ENCODE measurements at regions not wholly inside any gene's neighbourhood (a gene's known extent, or its start where the extent isn't known, plus 50 kb on each side); places are given as distances from the start of the nearest gene placed in this dataset.

DNA sequence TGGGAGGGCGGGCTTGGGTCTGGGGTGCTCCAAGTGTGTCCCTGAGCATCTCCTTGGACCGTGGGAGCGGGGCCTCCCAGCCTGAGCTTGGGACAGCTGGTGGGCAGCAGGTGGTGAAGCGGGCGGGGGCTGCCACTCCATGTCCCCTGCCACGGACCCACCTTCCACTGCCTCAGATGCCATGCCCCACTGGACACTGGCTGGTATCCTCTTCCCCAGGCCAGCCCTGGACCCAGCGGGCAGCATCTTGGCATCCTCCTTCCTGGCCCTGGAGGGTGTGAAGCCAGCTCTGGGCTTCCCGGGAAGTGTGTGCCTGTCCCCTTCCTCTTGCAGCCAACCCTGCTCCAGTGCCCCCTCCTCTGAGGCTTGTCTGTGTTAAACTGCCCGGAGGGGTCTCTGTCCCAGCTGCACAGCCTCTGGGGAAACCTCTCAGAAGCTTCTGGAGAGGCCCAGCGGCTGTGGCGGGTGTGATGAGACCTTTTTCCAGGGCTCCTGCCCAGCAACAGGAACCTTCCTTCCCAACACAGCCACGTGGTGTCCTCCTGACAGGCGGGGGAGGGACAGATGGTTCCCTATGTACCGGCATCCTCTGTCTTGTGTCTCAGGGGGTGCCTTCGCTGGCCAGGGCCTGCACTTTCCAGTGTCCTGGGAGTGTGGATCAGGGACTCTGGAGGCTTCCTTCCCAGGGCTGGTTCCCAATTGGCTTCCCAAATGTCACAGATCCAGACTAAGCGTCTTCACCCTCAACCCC, 81.6 kb upstream of the DISP3 start:
- no peak overlapping the region for H3K4me3 ChIP-seq (replicated peaks in 1 of 3; ENCODE audit: insufficient read depth in 1 of 3, low read depth in 1 of 3, low read length in 3 of 3)
- TF ChIP-seq POLR2AphosphoS5 (IDR thresholded peaks at IDR 0.05; ENCODE audit: insufficient read depth, low read depth, low read length) = no peak
- TF ChIP-seq, protein P1, sequence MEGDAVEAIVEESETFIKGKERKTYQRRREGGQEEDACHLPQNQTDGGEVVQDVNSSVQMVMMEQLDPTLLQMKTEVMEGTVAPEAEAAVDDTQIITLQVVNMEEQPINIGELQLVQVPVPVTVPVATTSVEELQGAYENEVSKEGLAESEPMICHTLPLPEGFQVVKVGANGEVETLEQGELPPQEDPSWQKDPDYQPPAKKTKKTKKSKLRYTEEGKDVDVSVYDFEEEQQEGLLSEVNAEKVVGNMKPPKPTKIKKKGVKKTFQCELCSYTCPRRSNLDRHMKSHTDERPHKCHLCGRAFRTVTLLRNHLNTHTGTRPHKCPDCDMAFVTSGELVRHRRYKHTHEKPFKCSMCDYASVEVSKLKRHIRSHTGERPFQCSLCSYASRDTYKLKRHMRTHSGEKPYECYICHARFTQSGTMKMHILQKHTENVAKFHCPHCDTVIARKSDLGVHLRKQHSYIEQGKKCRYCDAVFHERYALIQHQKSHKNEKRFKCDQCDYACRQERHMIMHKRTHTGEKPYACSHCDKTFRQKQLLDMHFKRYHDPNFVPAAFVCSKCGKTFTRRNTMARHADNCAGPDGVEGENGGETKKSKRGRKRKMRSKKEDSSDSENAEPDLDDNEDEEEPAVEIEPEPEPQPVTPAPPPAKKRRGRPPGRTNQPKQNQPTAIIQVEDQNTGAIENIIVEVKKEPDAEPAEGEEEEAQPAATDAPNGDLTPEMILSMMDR (IDR thresholded peaks at IDR 0.05; ENCODE audit: extremely low read depth in 1 of 2, insufficient read depth in 1 of 2, low read depth in 1 of 2, low read length in 2 of 2) = no peak
- no peak for TF ChIP-seq GATA2 (IDR thresholded peaks at IDR 0.05; ENCODE audit: insufficient read depth, insufficient read length, low read depth, low read length)
- TF ChIP-seq, protein P2, sequence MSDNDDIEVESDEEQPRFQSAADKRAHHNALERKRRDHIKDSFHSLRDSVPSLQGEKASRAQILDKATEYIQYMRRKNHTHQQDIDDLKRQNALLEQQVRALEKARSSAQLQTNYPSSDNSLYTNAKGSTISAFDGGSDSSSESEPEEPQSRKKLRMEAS (IDR thresholded peaks at IDR 0.05; ENCODE audit: insufficient read depth, insufficient read length) = no peak
- TF ChIP-seq FOS (IDR thresholded peaks at IDR 0.05; ENCODE audit: borderline replicate concordance, insufficient read depth, low read length) = no peak
- TF ChIP-seq POLR2A (IDR thresholded peaks at IDR 0.05; ENCODE audit: low read depth, low read length) = no peak
- no peak for TF ChIP-seq JUN (IDR thresholded peaks at IDR 0.05; ENCODE audit: borderline replicate concordance, insufficient read depth, insufficient read length, low read depth)
- TF ChIP-seq EZH2 (IDR thresholded peaks at IDR 0.05; ENCODE audit: borderline replicate concordance, low read depth, low read length, severe bottlenecking) = no peak
- no peak for TF ChIP-seq MYC (IDR thresholded peaks at IDR 0.05; ENCODE audit: low read depth, low read length)
- DNase-seq (ENCODE audit: low read depth, low spot score) = no peak
- no peak for FAIRE-seq
- no peak overlapping the region for H3K9ac ChIP-seq (replicated peaks; ENCODE audit: extremely low read depth, insufficient read depth, low read length)
- no peaks in the 10 kb centered on the region for H3K9me1 ChIP-seq (replicated peaks; ENCODE audit: control insufficient read depth, extremely low read depth, insufficient read depth, low read length)
- no peak overlapping the region for H2AFZ ChIP-seq (ENCODE audit: low read depth, low read length)
- dilution Hi-C loops (cut with MboI; ENCODE audit: extremely low pct_ligation_motif_present, low sequenced_read_pairs) = no loop called here
- H3K79me2 ChIP-seq (ENCODE audit: control insufficient read depth, insufficient read depth, low read length) = no peaks in the 10 kb centered on the region
- ChIA-PET CTCF (no interaction called here), POLR2A (no interaction called here)
- H3K27ac ChIP-seq (ENCODE audit: insufficient read depth, low read depth, low read length) = no peak overlapping the region
- H4K20me1 ChIP-seq (replicated peaks; ENCODE audit: control insufficient read depth, extremely low read depth, insufficient read depth, low read length) = no peaks in the 10 kb centered on the region
- no peaks in the 10 kb centered on the region for H3K36me3 ChIP-seq (ENCODE audit: control insufficient read depth in 2 of 2, extremely low read depth in 1 of 2, insufficient read depth in 2 of 2, low read length in 2 of 2)
- BruUV-seq (replicated peaks) = no TSS peak
- no peaks in the 10 kb centered on the region for H3K4me1 ChIP-seq (ENCODE audit: control insufficient read depth, extremely low read depth, insufficient read depth, low read length)
- no peak overlapping the region for H3K4me2 ChIP-seq (ENCODE audit: insufficient read depth, low read length)
- intact Hi-C loops (cut with micrococcal nuclease) = no loop called here
- H3K27me3 ChIP-seq (ENCODE audit: control insufficient read depth in 2 of 2, insufficient read depth in 2 of 2, low read length in 2 of 2) = no peaks in the 10 kb centered on the region
- H3K9me3 ChIP-seq (replicated peaks; ENCODE audit: control insufficient read depth, insufficient read depth, low read length) = no peaks in the 10 kb centered on the region

Measured in endothelial cell of umbilical vein (primary cell).